ENCODE measurements at regions not wholly inside any gene's neighbourhood (a gene's known extent, or its start where the extent isn't known, plus 50 kb on each side); places are given as distances from the start of the nearest gene placed in this dataset.

DNA sequence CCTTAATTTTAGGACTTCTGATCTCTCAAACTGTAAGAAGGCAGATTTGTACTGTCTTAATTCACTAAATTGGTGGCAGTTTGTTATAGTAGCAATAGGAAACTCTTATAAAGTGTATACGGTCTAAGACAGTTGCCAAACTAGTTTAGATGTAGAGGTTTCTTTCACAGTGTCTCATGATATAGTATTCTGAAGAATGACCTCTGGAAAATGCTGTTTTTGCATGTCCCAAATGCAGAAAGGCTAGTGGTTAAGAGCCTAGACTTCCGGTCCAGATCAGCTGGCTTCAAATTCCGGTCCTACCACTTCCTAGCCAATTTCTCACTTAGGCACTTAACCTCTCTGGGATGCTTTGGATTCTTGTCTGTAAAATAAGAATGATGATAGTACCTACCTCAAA lies 538.5 kb downstream of the CENPC start:
- TF ChIP-seq EP300 (IDR thresholded peaks at IDR 0.05), result no peak
- intact Hi-C loops (cut with DNase I), result no loop called here
- DNase-seq (ENCODE audit: extremely low spot score), result no peak
- no peak overlapping the region for H3K4me3 ChIP-seq
- H3K27ac ChIP-seq (replicated peaks in 1 of 4), result no peak overlapping the region
- WGBS, result 84% methylated on average over 3 of the region's 3 CpGs
- peaks cover 0 to 3% (median 0%) of the 10 kb centered on the region in 4 donors for H3K9me3 ChIP-seq
- H3K36me3 ChIP-seq, result no peaks in the 10 kb centered on the region
- H3K4me1 ChIP-seq, result no peaks in the 10 kb centered on the region
- no peaks in the 10 kb centered on the region for H3K27me3 ChIP-seq

DNA sequence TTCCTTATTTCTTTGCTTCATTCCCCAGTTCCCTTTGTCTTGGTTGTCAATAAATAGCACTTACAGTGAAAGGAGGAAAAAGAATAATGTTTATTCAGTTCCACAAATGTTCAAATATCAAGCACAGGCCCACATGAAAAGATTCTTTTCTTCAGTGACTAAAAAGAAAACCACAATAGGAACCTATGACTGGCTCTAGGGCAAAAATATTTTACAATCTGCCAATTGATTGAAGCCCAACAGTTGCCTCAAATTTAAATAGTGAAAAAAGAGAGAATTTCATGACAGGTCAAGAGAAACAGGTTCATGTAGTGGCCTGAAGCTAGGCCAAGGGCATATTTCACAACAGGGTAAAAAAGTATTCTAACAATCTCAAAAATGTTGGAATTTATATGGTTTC lies 553.8 kb downstream of the CENPC start:
- TF ChIP-seq POLR2A (IDR thresholded peaks at IDR 0.05; ENCODE audit: low read depth) (no peak), EP300 (IDR thresholded peaks at IDR 0.05) (no peak), POLR2AphosphoS5 (IDR thresholded peaks at IDR 0.05) (no peak)
- TF ChIP-seq, protein P1, sequence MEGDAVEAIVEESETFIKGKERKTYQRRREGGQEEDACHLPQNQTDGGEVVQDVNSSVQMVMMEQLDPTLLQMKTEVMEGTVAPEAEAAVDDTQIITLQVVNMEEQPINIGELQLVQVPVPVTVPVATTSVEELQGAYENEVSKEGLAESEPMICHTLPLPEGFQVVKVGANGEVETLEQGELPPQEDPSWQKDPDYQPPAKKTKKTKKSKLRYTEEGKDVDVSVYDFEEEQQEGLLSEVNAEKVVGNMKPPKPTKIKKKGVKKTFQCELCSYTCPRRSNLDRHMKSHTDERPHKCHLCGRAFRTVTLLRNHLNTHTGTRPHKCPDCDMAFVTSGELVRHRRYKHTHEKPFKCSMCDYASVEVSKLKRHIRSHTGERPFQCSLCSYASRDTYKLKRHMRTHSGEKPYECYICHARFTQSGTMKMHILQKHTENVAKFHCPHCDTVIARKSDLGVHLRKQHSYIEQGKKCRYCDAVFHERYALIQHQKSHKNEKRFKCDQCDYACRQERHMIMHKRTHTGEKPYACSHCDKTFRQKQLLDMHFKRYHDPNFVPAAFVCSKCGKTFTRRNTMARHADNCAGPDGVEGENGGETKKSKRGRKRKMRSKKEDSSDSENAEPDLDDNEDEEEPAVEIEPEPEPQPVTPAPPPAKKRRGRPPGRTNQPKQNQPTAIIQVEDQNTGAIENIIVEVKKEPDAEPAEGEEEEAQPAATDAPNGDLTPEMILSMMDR (IDR thresholded peaks at IDR 0.05), result no peak

DNA sequence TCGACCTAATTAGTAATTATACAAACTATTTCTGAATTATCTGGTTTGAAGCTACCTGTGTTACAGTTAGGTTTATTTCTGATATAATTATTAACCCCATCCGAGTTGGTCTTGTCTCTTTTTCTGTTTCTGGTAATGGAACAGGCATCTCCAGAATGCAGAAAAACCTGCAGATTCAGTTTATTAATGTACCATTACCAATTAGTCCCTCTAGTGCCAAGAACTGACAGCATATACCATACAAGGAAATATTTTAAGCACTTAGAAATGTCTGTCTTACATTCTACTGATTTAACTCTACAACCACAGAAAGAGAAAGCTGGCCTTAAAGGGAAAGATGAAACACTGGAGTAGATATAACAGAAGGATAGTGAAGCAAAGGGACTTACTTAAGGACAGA lies 570.6 kb downstream of the CENPC start:
- H3K9me3 ChIP-seq, result no peaks in the 10 kb centered on the region
- H3K27me3 ChIP-seq, result no peaks in the 10 kb centered on the region
- no peak for DNase-seq (ENCODE audit: extremely low spot score)
- TF ChIP-seq, protein P1 (IDR thresholded peaks at IDR 0.05), result no peak
- TF ChIP-seq POLR2A (IDR thresholded peaks at IDR 0.05; ENCODE audit: low read depth) (no peak), POLR2AphosphoS5 (IDR thresholded peaks at IDR 0.05) (no peak), EP300 (IDR thresholded peaks at IDR 0.05) (no peak)
- H3K4me1 ChIP-seq, result no peaks in the 10 kb centered on the region
- H3K4me3 ChIP-seq, result no peak overlapping the region
- WGBS, result 54% methylated on average over 2 of the region's 2 CpGs
- H3K27ac ChIP-seq (replicated peaks in 1 of 4), result no peak overlapping the region
- intact Hi-C loops (cut with DNase I), result no loop called here
- no peaks in the 10 kb centered on the region for H3K36me3 ChIP-seq

More for the DNA sequence above, 553.8 kb downstream of the CENPC start:
- intact Hi-C loops (cut with DNase I), result no loop called here
- Histone ChIP-seq H3K27ac (replicated peaks in 1 of 4) (no peak overlapping the region), H3K9me3 (peaks cover 0 to 10% (median 5%) of the 10 kb centered on the region in 4 donors), H3K27me3 (no peaks in the 10 kb centered on the region), H3K4me3 (no peak overlapping the region), H3K4me1 (no peaks in the 10 kb centered on the region), H3K36me3 (no peaks in the 10 kb centered on the region)
- DNase-seq (ENCODE audit: extremely low spot score), result no peak

DNA sequence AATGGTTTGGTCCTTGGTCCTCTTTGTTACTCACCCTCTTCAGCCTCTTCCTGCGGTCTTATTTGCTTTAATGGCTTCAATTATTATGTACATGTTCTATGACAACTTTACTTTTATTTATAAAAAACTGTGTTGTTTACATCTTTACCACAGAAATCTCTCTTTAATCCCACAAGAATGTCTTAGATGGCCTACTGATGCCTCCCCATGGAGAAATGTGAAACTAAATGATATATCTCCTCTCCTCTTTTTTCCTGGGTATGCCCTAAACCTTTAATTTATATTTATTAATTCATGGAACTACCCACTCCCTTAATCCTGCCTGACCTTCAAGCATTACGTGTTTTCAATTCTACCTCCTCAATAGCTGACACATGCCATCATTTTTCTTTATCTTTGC lies 573.2 kb downstream of the CENPC start:
- no peaks in the 10 kb centered on the region for H3K27me3 ChIP-seq
- no peak for DNase-seq (ENCODE audit: extremely low spot score)
- WGBS, result 90% methylated on average over 2 of the region's 2 CpGs
- no peaks in the 10 kb centered on the region for H3K4me1 ChIP-seq
- TF ChIP-seq EP300 (IDR thresholded peaks at IDR 0.05), result no peak
- TF ChIP-seq, protein P1 (IDR thresholded peaks at IDR 0.05), result no peak
- TF ChIP-seq POLR2AphosphoS5 (IDR thresholded peaks at IDR 0.05), result no peak
- no peak for TF ChIP-seq POLR2A (IDR thresholded peaks at IDR 0.05; ENCODE audit: low read depth)
- intact Hi-C loops (cut with DNase I), result no loop called here
- no peaks in the 10 kb centered on the region for H3K36me3 ChIP-seq
- H3K9me3 ChIP-seq, result no peaks in the 10 kb centered on the region
- H3K4me3 ChIP-seq, result no peak overlapping the region
- no peak overlapping the region for H3K27ac ChIP-seq (replicated peaks in 1 of 4)

DNA sequence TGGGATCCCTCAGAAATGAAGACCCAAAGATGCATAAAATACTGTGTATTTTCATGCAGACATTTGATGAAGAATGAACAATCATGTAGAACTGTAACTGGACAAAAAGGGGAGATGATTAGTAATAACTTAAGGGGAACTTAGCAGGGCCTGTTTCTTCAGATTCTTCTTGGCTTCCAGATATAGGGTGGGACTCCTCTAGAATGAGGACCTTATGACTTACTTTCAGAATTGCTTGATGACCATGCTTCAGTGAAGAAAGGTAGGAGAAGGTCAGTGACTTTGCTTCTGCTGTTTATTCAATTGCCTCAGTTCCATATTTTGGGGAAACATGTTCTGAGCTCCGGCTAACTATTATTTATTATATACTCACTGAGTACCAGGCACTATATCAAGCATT lies 580.8 kb downstream of the CENPC start:
- intact Hi-C loops (cut with DNase I), result no loop called here
- no peaks in the 10 kb centered on the region for H3K27me3 ChIP-seq
- DNase-seq (ENCODE audit: extremely low spot score), result no peak
- H3K9me3 ChIP-seq, result no peaks in the 10 kb centered on the region
- no peak for TF ChIP-seq POLR2AphosphoS5 (IDR thresholded peaks at IDR 0.05)
- no peak for TF ChIP-seq EP300 (IDR thresholded peaks at IDR 0.05)
- TF ChIP-seq, protein P1 (IDR thresholded peaks at IDR 0.05), result no peak
- TF ChIP-seq POLR2A (IDR thresholded peaks at IDR 0.05; ENCODE audit: low read depth), result no peak
- 78% methylated on average over 1 of the region's 1 CpG for WGBS
- H3K27ac ChIP-seq (replicated peaks in 1 of 4), result no peak overlapping the region
- no peaks in the 10 kb centered on the region for H3K36me3 ChIP-seq
- no peak overlapping the region for H3K4me3 ChIP-seq
- no peaks in the 10 kb centered on the region for H3K4me1 ChIP-seq

Measured in esophagus muscularis mucosa (tissue), 4 donors.